ENCODE measurements at regions not wholly inside any gene's neighbourhood (a gene's known extent, or its start where the extent isn't known, plus 50 kb on each side); places are given as distances from the start of the nearest gene placed in this dataset.

DNA sequence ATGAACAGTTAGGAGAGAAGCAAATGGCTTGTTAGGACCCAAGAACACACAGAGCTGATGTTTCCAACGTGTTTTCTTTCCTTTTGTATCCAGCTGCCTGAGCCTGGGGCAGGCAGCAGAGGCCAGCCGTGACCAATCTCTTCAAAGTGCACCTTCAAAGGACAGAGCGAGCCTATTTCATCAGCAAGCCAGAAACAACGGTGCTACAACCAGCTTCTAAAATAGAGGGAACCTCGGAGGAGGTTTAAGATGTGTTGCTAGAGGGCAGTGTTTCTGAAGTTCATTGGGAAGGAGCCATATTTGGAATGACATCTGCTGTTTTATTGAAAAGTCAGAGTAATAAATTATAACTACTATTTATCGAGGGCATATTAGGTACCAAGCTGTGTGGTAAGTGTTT is 56.2 kb upstream of the RFC3 start:
- FAIRE-seq: no peak

DNA sequence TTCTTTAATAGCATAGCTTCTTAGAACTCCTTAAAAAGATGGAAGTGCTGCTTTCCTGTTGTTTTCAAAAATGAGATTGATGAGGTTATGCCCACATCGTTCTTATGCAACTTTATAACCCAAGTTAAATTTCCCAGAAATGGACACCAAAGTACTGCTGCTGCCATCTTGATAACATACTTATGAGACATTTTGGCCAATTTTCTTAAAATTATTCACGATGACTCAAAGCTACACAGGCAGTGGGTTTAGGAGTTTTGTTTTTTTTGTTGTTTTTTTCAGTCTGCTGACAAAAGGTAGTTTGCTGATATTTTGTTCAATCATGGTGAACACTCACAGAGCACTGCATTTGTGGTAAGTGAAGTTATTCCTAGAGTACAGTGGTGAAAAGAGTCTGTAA is 54.9 kb upstream of the RFC3 start:
- FAIRE-seq: no peak

DNA sequence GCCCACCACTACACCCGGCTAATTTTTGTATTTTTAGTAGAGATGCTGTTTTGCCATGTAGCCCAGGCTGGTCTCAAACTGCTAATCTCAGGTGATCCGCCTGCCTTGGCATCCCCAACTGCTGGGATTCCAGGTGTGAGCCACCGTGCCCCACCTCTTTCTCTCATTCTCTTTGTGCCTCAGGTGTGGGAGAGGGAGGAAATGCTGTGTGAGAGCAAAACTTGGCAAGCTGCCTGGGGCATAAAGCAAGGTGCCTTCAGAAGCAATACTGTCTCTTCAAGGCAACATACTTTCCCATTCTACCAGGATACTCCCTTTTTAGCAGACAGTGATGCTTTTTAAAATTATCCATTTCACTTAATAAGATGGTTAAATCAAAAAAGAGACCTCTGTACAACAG is 53.2 kb upstream of the RFC3 start:
- FAIRE-seq: no peak

DNA sequence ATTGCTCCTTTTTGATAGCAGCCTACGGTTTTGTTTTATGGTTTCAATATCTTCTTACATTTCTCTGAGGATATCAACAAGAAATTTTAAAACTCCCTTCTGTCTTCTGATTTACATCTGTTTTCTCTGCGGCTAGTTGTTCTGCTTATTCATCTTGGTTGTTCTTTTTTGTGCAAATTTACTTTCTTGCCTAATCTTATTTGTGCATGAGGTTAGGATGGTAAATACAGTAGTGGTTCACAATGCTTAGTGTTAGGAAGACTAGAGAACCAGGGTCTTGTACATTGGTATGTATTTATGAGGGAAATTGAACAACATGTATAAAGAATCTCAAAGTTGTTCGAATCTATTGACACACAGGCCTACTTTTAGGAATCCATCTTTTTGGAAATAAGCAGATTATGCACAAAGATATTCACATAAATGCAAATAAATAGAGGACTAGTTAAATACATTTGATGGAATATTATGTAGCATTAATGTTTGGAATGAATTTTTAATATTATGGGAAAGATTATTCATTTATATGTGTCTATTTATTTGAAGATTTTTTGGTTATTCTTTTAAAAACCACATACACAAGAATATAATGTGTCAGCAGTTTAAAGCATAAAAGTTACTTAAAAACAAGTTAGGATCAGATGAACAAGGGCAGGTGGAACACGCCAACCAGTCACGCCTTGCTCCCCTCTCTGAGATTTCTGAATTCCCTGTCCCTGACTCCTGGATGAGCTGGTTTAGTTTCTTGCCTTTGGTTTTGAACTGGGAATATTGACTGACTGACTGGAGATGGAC is 51.4 kb upstream of the RFC3 start:
- FAIRE-seq: no peak

DNA sequence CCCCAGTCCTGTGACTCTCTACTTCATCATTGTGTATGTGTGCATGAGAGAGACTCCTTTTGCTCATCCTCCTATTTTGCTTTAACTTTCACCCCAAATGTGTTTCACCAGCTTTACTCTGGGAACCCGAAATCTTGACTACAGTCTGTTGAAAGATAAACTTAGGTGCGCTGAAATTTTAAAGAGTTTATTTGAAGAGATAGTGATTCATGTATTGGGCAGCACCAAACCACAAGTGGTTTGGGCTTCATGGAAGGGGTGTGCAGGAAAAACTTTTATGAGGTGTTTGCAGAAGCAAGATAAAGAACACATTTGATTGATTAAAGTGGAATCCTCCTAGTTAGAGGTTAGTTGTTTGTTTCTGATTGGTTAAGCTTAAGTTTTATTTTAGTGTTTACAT is 50.8 kb upstream of the RFC3 start:
- no peak for FAIRE-seq
